IPS-20b (cell line): ENCODE measurements at regions not wholly inside any gene's neighbourhood (a gene's known extent, or its start where the extent isn't known, plus 50 kb on each side); places are given as distances from the start of the nearest gene placed in this dataset.

ENCODE experiments used
- H3K27ac ChIP-seq: one replicate; pipeline ENCODE4 v1.5.1; 2013; ENCODE audit warnings: low read length
- H3K27me3 ChIP-seq: 2 replicates; pipeline ENCODE4 v1.6.1; 2013; ENCODE audit warnings: mild to moderate bottlenecking, low read length, inconsistent platforms; ENCODE audit not compliant: insufficient read depth
- H3K36me3 ChIP-seq: 2 replicates; pipeline ENCODE4 v1.6.1; 2013; ENCODE audit warnings: low read depth, mild to moderate bottlenecking, inconsistent platforms, low read length, moderate library complexity; ENCODE audit not compliant: insufficient read depth
- H3K4me1 ChIP-seq: 2 replicates; pipeline ENCODE4 v1.6.1; 2013; ENCODE audit warnings: mild to moderate bottlenecking, control low read depth, inconsistent platforms, low read length, moderate library complexity; ENCODE audit not compliant: insufficient read depth
- H3K4me3 ChIP-seq: 2 replicates; pipeline ENCODE4 v1.5.1; 2013; ENCODE audit warnings: mild to moderate bottlenecking, low read length, inconsistent platforms
- H3K9ac ChIP-seq: 2 replicates; pipeline ENCODE4 v1.6.1; 2013; ENCODE audit warnings: low read depth, mild to moderate bottlenecking, inconsistent platforms, low read length, moderate library complexity
- H3K9me3 ChIP-seq: 2 replicates; pipeline ENCODE4 v1.6.1; 2013; ENCODE audit warnings: mild to moderate bottlenecking, low read depth, low read length, inconsistent platforms; ENCODE audit not compliant: insufficient read depth

DNA sequence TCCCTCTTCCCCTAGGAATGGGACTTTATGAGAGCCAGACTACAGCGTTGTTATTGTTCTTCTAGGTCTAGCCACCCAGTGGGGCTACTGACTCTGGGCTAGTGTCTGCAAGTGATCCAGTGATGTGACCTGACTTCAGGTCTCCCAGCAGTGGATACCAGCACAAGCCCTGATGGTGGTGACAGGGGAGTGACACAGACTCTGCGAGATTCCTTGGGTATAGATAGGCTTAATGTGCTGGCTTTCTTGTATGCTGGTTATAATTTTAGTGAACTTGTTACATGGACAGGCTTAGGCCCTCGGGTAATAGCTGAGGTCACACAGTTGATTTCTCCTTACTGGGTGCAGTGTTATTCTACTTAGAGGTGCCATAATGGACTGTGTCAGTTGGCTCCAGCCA lies 106.9 kb downstream of the TBC1D30 start:
- no peak overlapping the region for H3K27ac ChIP-seq
- H3K4me1 ChIP-seq, result peaks cover 4% of the 10 kb centered on the region
- no peaks in the 10 kb centered on the region for H3K27me3 ChIP-seq
- no peaks in the 10 kb centered on the region for H3K36me3 ChIP-seq
- no peak overlapping the region for H3K9ac ChIP-seq
- H3K9me3 ChIP-seq, result no peaks in the 10 kb centered on the region
- no peak overlapping the region for H3K4me3 ChIP-seq

- H3K4me1 ChIP-seq, result peaks cover 4% of the 10 kb centered on the region
- no peaks in the 10 kb centered on the region for H3K36me3 ChIP-seq
- no peaks in the 10 kb centered on the region for H3K27me3 ChIP-seq
- H3K9ac ChIP-seq, result no peak overlapping the region
- no peak overlapping the region for H3K4me3 ChIP-seq
- no peaks in the 10 kb centered on the region for H3K9me3 ChIP-seq
- no peak overlapping the region for H3K27ac ChIP-seq
These were observed 107.5 kb downstream of the TBC1D30 start for GRCh38 chr12:64931981-64932380.

GRCh38 chr12:64933791-64934190 lies 109.3 kb downstream of the TBC1D30 start:
- Histone ChIP-seq H3K9me3 (no peaks in the 10 kb centered on the region), H3K27ac (no peak overlapping the region), H3K4me3 (no peak overlapping the region), H3K4me1 (peaks cover 4% of the 10 kb centered on the region), H3K36me3 (no peaks in the 10 kb centered on the region), H3K9ac (no peak overlapping the region), H3K27me3 (no peaks in the 10 kb centered on the region)

- Histone ChIP-seq H3K9me3 (no peaks in the 10 kb centered on the region), H3K9ac (no peak overlapping the region), H3K4me1 (peaks cover 4% of the 10 kb centered on the region), H3K27ac (no peak overlapping the region), H3K27me3 (no peaks in the 10 kb centered on the region), H3K4me3 (no peak overlapping the region), H3K36me3 (no peaks in the 10 kb centered on the region)
These were observed 113.0 kb downstream of the TBC1D30 start for GRCh38 chr12:64937452-64937851.

DNA sequence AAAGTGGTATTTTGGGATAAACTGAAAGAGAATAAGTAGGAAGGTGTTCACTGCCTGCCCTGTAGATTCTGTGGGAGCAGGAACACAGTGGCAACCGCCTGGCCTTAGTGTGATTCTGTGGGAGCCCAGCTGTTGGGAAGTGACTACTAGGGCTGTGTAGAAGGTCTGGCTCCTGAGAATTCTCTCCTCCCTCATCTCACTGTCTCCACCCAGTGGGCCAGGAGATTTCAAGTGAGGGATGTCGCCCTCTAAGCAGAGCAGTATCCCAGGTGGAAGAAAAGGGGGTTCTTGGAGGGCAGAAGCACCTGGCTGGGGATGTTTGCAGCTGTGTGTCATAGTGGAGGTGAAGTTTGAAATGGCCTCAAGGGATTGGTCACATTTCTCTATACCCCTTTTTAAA lies 113.7 kb downstream of the TBC1D30 start:
- Histone ChIP-seq H3K4me1 (peaks cover 4% of the 10 kb centered on the region), H3K27me3 (no peaks in the 10 kb centered on the region), H3K27ac (no peak overlapping the region), H3K9ac (no peak overlapping the region), H3K9me3 (no peaks in the 10 kb centered on the region), H3K36me3 (no peaks in the 10 kb centered on the region), H3K4me3 (no peak overlapping the region)

DNA sequence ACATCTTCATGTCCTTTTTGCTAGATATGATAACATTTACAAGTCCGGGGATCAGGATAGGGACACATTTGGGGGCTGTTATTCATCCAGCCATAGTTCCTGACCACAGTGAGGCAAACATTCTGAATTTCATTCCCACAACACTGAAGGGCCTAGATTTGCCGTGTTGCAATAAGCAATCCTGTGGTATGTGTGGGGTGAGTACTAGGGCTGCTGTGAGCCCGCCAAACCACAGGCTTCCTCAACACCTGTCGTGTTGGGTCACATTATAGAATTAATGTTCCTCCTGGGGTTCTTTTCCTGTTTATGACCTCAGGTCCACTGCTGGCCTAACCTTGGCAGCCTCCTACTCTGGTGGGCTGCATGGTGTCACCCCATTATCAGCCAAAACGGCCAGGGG lies 119.2 kb downstream of the TBC1D30 start:
- no peak overlapping the region for H3K9ac ChIP-seq
- H3K4me1 ChIP-seq, result no peaks in the 10 kb centered on the region
- H3K27me3 ChIP-seq, result no peaks in the 10 kb centered on the region
- H3K9me3 ChIP-seq, result no peaks in the 10 kb centered on the region
- no peak overlapping the region for H3K27ac ChIP-seq
- H3K36me3 ChIP-seq, result no peaks in the 10 kb centered on the region
- H3K4me3 ChIP-seq, result no peak overlapping the region

GRCh38 chr12:64944966-64945365 lies 120.5 kb downstream of the TBC1D30 start:
- Histone ChIP-seq H3K27ac (no peak overlapping the region), H3K9me3 (no peaks in the 10 kb centered on the region), H3K36me3 (no peaks in the 10 kb centered on the region), H3K4me1 (no peaks in the 10 kb centered on the region), H3K9ac (no peak overlapping the region), H3K27me3 (no peaks in the 10 kb centered on the region), H3K4me3 (no peak overlapping the region)

DNA sequence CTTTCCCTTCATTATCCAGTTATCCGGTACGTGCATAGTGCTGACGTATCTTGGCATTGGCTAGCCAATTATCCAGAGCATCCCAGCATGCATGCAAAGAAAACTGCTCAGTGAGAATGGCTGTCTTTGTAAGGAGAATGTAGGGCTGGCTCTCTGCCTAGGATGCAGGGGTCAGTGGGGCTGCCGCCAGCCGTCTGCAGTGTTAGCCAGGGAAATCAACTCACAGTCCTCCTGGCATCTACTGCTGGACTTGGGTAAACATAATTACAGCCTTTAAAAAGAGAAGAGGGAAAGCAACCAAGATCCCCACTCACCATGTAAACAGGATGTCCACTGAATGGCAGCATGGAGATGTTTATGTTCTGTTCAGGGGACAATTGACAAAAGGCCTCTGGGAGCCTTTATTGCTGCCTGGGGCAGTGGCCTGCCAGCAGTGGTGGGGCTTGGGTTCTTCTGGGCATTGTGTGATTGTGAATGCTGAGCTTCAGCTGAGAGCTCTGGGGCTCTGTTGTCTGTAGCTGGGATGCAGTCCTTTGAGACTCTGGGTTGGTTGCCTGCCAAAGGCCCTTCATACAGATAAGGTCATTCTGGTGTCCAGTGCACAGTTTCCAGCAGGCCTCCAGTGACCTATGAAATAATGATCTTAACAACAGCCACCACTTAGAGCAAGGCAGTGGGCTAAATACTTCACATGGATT lies 121.8 kb downstream of the TBC1D30 start:
- Histone ChIP-seq H3K4me1 (no peaks in the 10 kb centered on the region), H3K27ac (no peak overlapping the region), H3K4me3 (no peak overlapping the region), H3K27me3 (no peaks in the 10 kb centered on the region), H3K9ac (no peak overlapping the region), H3K9me3 (no peaks in the 10 kb centered on the region), H3K36me3 (no peaks in the 10 kb centered on the region)

DNA sequence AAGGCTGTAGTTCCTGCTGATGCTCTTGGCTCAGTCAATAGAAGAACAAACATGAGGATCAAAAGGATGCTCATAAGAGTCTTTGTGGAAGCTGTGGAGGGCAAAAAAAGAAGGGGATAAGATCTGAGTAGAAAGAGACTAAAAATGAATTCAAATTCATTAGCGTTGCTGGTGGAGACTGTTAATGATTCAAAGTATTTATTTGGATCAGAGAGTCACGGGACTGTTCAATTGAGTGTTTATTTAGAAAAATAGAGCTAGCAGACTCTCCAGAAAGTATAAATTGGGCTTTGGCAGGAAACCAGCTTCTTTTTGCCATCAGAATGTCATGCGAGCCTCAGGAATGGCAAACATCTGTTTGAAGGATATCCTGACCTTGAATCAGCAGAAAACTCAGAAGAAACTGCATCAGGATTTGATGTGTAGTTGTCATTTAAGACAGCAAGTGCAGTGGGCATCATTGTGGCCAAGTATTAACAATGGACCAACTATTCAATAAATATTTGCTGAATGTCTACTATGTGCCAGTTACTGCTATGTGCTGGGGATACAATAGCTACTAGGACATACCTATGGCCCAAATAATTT lies 126.4 kb downstream of the TBC1D30 start:
- H3K27me3 ChIP-seq, result no peaks in the 10 kb centered on the region
- H3K9me3 ChIP-seq, result no peaks in the 10 kb centered on the region
- no peak overlapping the region for H3K9ac ChIP-seq
- peaks cover 3% of the 10 kb centered on the region; the same call in 1 of the 2 replicates for H3K4me1 ChIP-seq
- H3K27ac ChIP-seq, result no peak overlapping the region
- H3K4me3 ChIP-seq, result no peak overlapping the region
- H3K36me3 ChIP-seq, result no peaks in the 10 kb centered on the region

DNA sequence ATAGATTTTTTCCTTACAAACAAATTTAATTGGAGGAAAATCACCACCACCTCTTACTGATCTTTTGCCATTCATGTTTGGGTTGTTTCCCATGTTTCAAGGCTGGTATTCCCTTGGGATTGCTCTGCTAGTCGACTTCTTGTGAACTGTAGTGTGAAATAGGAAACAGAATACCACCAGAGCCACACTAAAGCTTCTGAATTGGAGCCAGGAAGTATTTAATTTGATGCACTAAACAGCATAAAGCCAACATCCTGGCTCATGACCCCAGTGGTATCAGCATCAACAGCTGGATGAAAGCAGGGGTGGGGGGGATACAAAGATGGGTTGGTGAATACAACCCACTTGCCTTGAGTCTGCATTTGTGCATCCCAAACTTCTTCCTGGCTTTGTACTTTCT lies 127.5 kb downstream of the TBC1D30 start:
- Histone ChIP-seq H3K4me3 (no peak overlapping the region), H3K27ac (no peak overlapping the region), H3K9me3 (no peaks in the 10 kb centered on the region), H3K9ac (no peak overlapping the region), H3K36me3 (no peaks in the 10 kb centered on the region), H3K27me3 (no peaks in the 10 kb centered on the region), H3K4me1 (peaks cover 6% of the 10 kb centered on the region; the same call in 1 of the 2 replicates)

DNA sequence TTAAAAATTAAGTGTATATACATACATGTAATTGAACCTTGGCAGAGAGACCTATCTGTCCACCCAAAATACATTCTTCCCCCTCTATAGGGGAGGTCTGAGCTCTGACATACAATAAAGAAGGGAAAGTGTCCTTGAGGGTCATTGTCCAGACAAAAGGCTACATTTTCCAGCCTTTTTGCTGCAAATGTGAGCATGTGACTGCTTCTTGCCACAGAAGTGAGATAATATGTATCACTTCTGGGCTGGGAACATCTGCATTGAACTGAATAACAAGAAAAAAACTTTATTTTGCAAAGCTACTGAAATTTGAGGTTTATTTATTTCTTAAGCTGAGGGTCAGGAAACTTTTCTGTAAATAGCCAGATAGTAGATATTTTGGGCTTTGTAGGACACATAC lies 131.3 kb downstream of the TBC1D30 start:
- no peak overlapping the region for H3K4me3 ChIP-seq
- no peaks in the 10 kb centered on the region for H3K9me3 ChIP-seq
- no peak overlapping the region for H3K27ac ChIP-seq
- no peaks in the 10 kb centered on the region for H3K27me3 ChIP-seq
- H3K9ac ChIP-seq, result no peak overlapping the region
- no peaks in the 10 kb centered on the region for H3K36me3 ChIP-seq
- H3K4me1 ChIP-seq, result peaks cover 6% of the 10 kb centered on the region; the same call in 1 of the 2 replicates

DNA sequence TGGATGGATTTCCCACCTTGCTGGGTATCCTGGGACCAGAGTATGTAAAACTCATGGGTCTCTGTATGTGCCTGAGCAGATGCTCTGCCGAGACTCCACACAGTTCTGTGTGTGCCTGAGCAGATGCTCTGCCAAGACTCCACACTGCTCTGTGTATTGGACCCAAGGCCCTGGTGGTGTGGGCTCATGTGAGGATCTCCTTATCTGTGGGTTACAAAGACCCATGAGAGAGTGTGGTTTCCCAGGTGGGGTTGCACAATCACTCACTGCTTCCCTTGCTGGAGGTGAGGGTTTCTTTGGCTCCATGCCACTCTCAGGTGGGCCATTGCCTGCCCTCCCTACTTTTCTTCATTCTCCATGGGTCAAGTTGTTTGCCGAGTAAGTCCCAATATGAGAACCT lies 141.5 kb downstream of the TBC1D30 start:
- H3K9ac ChIP-seq, result no peak overlapping the region
- no peaks in the 10 kb centered on the region for H3K27me3 ChIP-seq
- no peak overlapping the region for H3K27ac ChIP-seq
- no peaks in the 10 kb centered on the region; the same call in 1 of the 2 replicates for H3K4me1 ChIP-seq
- no peaks in the 10 kb centered on the region for H3K36me3 ChIP-seq
- H3K9me3 ChIP-seq, result no peaks in the 10 kb centered on the region; the same call in 1 of the 2 replicates
- no peak overlapping the region for H3K4me3 ChIP-seq
